ENCODE measurements at regions not wholly inside any gene's neighbourhood (a gene's known extent, or its start where the extent isn't known, plus 50 kb on each side); places are given as distances from the start of the nearest gene placed in this dataset.

GRCh38 chr6:25169961-25170360 is 109.2 kb upstream of the CARMIL1 start (continued):
- TF ChIP-seq, protein P1, sequence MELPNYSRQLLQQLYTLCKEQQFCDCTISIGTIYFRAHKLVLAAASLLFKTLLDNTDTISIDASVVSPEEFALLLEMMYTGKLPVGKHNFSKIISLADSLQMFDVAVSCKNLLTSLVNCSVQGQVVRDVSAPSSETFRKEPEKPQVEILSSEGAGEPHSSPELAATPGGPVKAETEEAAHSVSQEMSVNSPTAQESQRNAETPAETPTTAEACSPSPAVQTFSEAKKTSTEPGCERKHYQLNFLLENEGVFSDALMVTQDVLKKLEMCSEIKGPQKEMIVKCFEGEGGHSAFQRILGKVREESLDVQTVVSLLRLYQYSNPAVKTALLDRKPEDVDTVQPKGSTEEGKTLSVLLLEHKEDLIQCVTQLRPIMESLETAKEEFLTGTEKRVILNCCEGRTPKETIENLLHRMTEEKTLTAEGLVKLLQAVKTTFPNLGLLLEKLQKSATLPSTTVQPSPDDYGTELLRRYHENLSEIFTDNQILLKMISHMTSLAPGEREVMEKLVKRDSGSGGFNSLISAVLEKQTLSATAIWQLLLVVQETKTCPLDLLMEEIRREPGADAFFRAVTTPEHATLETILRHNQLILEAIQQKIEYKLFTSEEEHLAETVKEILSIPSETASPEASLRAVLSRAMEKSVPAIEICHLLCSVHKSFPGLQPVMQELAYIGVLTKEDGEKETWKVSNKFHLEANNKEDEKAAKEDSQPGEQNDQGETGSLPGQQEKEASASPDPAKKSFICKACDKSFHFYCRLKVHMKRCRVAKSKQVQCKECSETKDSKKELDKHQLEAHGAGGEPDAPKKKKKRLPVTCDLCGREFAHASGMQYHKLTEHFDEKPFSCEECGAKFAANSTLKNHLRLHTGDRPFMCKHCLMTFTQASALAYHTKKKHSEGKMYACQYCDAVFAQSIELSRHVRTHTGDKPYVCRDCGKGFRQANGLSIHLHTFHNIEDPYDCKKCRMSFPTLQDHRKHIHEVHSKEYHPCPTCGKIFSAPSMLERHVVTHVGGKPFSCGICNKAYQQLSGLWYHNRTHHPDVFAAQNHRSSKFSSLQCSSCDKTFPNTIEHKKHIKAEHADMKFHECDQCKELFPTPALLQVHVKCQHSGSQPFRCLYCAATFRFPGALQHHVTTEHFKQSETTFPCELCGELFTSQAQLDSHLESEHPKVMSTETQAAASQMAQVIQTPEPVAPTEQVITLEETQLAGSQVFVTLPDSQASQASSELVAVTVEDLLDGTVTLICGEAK (IDR thresholded peaks at IDR 0.05), result no peak
- TF ChIP-seq, protein P1 (CRISPR knock-in tag; IDR thresholded peaks at IDR 0.05), result no peak
- TF ChIP-seq HOXD1 (CRISPR knock-in tag; IDR thresholded peaks at IDR 0.05), result no peak
- TF ChIP-seq, protein P2, sequence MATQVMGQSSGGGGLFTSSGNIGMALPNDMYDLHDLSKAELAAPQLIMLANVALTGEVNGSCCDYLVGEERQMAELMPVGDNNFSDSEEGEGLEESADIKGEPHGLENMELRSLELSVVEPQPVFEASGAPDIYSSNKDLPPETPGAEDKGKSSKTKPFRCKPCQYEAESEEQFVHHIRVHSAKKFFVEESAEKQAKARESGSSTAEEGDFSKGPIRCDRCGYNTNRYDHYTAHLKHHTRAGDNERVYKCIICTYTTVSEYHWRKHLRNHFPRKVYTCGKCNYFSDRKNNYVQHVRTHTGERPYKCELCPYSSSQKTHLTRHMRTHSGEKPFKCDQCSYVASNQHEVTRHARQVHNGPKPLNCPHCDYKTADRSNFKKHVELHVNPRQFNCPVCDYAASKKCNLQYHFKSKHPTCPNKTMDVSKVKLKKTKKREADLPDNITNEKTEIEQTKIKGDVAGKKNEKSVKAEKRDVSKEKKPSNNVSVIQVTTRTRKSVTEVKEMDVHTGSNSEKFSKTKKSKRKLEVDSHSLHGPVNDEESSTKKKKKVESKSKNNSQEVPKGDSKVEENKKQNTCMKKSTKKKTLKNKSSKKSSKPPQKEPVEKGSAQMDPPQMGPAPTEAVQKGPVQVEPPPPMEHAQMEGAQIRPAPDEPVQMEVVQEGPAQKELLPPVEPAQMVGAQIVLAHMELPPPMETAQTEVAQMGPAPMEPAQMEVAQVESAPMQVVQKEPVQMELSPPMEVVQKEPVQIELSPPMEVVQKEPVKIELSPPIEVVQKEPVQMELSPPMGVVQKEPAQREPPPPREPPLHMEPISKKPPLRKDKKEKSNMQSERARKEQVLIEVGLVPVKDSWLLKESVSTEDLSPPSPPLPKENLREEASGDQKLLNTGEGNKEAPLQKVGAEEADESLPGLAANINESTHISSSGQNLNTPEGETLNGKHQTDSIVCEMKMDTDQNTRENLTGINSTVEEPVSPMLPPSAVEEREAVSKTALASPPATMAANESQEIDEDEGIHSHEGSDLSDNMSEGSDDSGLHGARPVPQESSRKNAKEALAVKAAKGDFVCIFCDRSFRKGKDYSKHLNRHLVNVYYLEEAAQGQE (IDR thresholded peaks at IDR 0.05; ENCODE audit: borderline replicate concordance in 1 of 2, low read depth in 1 of 2, low read length in 2 of 2), result no peak
- no peak for TF ChIP-seq NCOA5 (CRISPR knock-in tag; IDR thresholded peaks at IDR 0.05)
- no peak for TF ChIP-seq MAFG (CRISPR knock-in tag; IDR thresholded peaks at IDR 0.05)
